ENCODE measurements at regions not wholly inside any gene's neighbourhood (a gene's known extent, or its start where the extent isn't known, plus 50 kb on each side); places are given as distances from the start of the nearest gene placed in this dataset.

DNA sequence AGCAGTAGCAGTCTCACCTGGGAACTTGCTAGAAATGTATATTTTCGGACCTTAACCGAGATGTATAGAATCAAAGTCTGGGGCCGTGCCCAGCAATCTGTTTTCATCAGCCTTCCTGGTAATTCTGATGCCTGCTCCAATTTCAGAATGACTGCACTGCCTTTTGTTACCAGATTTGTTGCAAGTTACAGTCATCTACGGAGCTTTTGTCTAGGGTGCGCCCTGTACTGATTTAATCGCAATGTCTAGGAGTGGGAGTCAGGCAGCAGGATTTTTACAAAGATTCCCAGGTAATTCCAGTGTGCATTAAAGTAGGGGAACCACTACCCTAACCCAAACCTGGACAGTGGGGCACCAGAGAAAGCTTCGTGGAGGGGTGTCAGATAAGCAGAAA, 178.0 kb downstream of the HAUS1 start:
- no peak for TF ChIP-seq POLR2A (IDR thresholded peaks at IDR 0.05)
- TF ChIP-seq, protein P1, sequence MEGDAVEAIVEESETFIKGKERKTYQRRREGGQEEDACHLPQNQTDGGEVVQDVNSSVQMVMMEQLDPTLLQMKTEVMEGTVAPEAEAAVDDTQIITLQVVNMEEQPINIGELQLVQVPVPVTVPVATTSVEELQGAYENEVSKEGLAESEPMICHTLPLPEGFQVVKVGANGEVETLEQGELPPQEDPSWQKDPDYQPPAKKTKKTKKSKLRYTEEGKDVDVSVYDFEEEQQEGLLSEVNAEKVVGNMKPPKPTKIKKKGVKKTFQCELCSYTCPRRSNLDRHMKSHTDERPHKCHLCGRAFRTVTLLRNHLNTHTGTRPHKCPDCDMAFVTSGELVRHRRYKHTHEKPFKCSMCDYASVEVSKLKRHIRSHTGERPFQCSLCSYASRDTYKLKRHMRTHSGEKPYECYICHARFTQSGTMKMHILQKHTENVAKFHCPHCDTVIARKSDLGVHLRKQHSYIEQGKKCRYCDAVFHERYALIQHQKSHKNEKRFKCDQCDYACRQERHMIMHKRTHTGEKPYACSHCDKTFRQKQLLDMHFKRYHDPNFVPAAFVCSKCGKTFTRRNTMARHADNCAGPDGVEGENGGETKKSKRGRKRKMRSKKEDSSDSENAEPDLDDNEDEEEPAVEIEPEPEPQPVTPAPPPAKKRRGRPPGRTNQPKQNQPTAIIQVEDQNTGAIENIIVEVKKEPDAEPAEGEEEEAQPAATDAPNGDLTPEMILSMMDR (IDR thresholded peaks at IDR 0.05): no peak
- H3K27ac ChIP-seq: peak overlapping the region in 1 of 2 donors; percentile 33
- peak; percentile 29 for DNase-seq
- peaks cover 16% of the 10 kb centered on the region for H3K4me1 ChIP-seq
- no peaks in the 10 kb centered on the region for H3K36me3 ChIP-seq (ENCODE audit: low read depth, missing control alignments)
- H3K27me3 ChIP-seq: no peaks in the 10 kb centered on the region
- 61 to 78% methylated on average over 7 of the region's 7 CpGs for WGBS, 2 donors
- no peaks in the 10 kb centered on the region for H3K9me3 ChIP-seq
- no peak overlapping the region for H3K4me3 ChIP-seq
- intact Hi-C loops (cut with DNase I; ENCODE audit: low total_unique reads): loop anchor here (5.0 to 10.0 kb wide), 2 partner anchors 193 to 375 kb away; partner anchors contain the start of gene LOXHD1

DNA sequence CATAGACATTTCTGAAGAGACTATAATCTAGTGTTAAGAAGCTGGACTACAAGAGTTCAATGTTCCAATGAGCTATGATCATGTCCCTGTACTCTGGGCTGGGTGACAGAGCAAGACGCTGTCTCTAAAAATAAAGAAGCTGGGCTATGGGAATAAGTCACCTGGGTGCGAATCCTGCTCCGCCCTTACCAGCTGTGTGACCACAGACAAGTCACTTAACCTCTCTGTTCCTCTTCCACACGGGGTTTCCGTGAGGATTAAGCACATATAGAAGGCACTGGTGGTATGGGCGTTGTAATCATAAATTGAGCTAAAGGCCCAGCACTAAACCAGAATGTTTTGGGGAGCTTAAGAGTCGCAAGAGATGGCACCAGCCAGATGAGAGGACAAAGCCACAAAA, 178.5 kb downstream of the HAUS1 start:
- H3K27me3 ChIP-seq: no peaks in the 10 kb centered on the region
- intact Hi-C loops (cut with DNase I; ENCODE audit: low total_unique reads): loop anchor here (5.0 to 10.0 kb wide), 2 partner anchors 192 to 375 kb away; partner anchors contain the start of gene LOXHD1
- no peaks in the 10 kb centered on the region for H3K9me3 ChIP-seq
- H3K4me3 ChIP-seq: no peak overlapping the region
- H3K36me3 ChIP-seq (ENCODE audit: low read depth, missing control alignments): no peaks in the 10 kb centered on the region
- peaks cover 16% of the 10 kb centered on the region for H3K4me1 ChIP-seq
- H3K27ac ChIP-seq: no peak overlapping the region
- 86 to 93% methylated on average over 7 of the region's 7 CpGs for WGBS, 2 donors
- TF ChIP-seq POLR2A (IDR thresholded peaks at IDR 0.05): no peak
- TF ChIP-seq, protein P1 (IDR thresholded peaks at IDR 0.05): no peak
- no peak for DNase-seq

DNA sequence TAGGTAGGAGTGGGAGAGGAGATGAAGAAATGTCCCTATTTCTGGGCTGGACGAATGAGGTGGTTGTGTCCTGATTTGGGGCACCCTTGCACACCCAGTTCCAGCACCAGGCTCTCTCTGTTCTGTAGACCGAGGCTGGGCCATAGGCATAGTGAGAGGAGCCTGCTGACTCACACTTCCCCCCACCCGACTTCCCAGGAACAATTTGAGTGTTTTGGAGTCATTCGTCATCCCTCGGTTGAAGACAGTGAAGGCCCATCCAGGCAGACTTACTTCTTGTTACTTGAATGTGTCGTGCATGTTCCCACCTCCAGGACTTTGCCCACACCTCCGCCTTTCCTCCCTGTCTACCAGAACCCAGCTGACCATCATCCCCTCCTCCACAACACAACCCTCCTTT, 179.1 kb downstream of the HAUS1 start:
- intact Hi-C loops (cut with DNase I; ENCODE audit: low total_unique reads): loop anchor here (5.0 to 10.0 kb wide), 2 partner anchors 192 to 374 kb away; partner anchors contain the start of gene LOXHD1
- H3K27me3 ChIP-seq: no peaks in the 10 kb centered on the region
- WGBS, 2 donors: 67 to 74% methylated on average over 7 of the region's 7 CpGs
- peaks cover 16% of the 10 kb centered on the region for H3K4me1 ChIP-seq
- DNase-seq: no peak
- no peak overlapping the region for H3K27ac ChIP-seq
- no peak overlapping the region for H3K4me3 ChIP-seq
- no peaks in the 10 kb centered on the region for H3K9me3 ChIP-seq
- H3K36me3 ChIP-seq (ENCODE audit: low read depth, missing control alignments): no peaks in the 10 kb centered on the region
- TF ChIP-seq, protein P1 (IDR thresholded peaks at IDR 0.05): no peak
- TF ChIP-seq POLR2A (IDR thresholded peaks at IDR 0.05): no peak

DNA sequence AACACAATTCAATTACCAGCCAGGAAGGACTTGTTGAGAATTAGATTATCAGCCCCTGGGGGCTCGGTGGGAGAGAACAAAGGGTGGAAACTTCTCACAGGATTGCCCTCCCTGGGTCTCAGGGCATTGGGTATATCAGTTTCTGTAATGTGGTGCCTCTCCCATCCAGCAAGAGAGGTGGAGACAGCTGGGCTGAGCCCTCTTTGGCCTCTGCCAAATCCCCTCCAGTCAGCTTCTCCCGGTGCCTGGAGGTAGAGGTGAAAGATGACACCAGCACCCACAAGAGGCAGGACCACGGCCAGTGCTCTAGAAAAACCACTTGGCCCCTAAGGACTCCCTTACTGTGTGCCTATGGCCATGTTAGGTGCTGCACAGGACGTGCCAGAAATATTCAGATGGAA, 179.7 kb downstream of the HAUS1 start:
- 56 to 72% methylated on average over 1 to 4 of the region's 4 CpGs for WGBS, 2 donors
- Histone ChIP-seq H3K27ac (no peak overlapping the region), H3K9me3 (no peaks in the 10 kb centered on the region), H3K4me3 (no peak overlapping the region), H3K36me3 (ENCODE audit: low read depth, missing control alignments) (no peaks in the 10 kb centered on the region), H3K4me1 (peaks cover 16% of the 10 kb centered on the region), H3K27me3 (no peaks in the 10 kb centered on the region)
- intact Hi-C loops (cut with DNase I; ENCODE audit: low total_unique reads): loop anchor here (5.0 to 10.0 kb wide), 2 partner anchors 191 to 373 kb away; partner anchors contain the start of gene LOXHD1
- DNase-seq: no peak
- TF ChIP-seq, protein P1 (IDR thresholded peaks at IDR 0.05): no peak
- no peak for TF ChIP-seq POLR2A (IDR thresholded peaks at IDR 0.05)

DNA sequence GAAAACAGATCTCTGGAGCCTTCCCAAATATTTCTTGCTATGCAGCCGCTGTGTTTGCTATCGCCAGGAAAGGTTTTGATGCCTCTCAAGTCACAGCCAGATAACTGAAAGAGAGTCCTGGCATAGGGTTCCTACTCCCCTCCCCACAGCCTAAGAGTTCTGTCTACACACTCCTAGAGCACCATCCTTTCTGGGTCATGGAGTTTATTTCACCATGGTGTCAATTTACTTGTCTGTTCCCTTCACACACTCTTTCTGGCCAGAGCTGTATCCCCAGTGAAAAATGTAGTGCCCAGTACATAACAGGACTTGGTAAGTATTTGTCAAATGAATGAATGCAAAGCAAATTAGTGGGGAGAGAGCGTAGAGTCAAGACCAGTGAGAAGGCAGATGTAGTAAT, 185.3 kb downstream of the HAUS1 start:
- H3K4me1 ChIP-seq: no peaks in the 10 kb centered on the region
- no peak overlapping the region for H3K4me3 ChIP-seq
- intact Hi-C loops (cut with DNase I; ENCODE audit: low total_unique reads): loop anchor here (10.0 kb wide), 1 partner anchor 185 kb away; no protein-coding TSS in a partner anchor
- H3K27me3 ChIP-seq: no peaks in the 10 kb centered on the region
- H3K27ac ChIP-seq: no peak overlapping the region
- DNase-seq: no peak
- TF ChIP-seq POLR2A (IDR thresholded peaks at IDR 0.05): no peak
- TF ChIP-seq, protein P1 (IDR thresholded peaks at IDR 0.05): no peak
- H3K9me3 ChIP-seq: no peaks in the 10 kb centered on the region
- 87 to 98% methylated on average over 3 of the region's 3 CpGs for WGBS, 2 donors
- no peaks in the 10 kb centered on the region for H3K36me3 ChIP-seq (ENCODE audit: low read depth, missing control alignments)
